GM12878 (cell line): ENCODE measurements at regions not wholly inside any gene's neighbourhood (a gene's known extent, or its start where the extent isn't known, plus 50 kb on each side); places are given as distances from the start of the nearest gene placed in this dataset.

Source experiments
- BHLHE40 ChIP-seq, 2 experiments: fragments of 450-650 bp in 1 of 2; IDR thresholded peaks; 2 replicates each; pipeline ENCODE4 v1.6.1; 2011 to 2017; ENCODE audit warnings: low read depth in 2 of 2, borderline replicate concordance in 1 of 2, improper control_type of control experiment in 1 of 2, low read length in 1 of 2, mild to moderate bottlenecking in 1 of 2
- CTCF ChIP-seq, 3 experiments: IDR thresholded peaks in 2 of 3; conservative IDR thresholded peaks in 1 of 3; 2 replicates each; pipeline ENCODE4 v1.5.1; 2011; ENCODE audit warnings: low read depth in 3 of 3, low read length in 3 of 3, mild to moderate bottlenecking in 3 of 3, control low read depth in 2 of 3, moderate library complexity in 2 of 3, inconsistent platforms in 1 of 3, mixed read lengths in 1 of 3; ENCODE audit not compliant: control insufficient read depth in 2 of 3, insufficient read depth in 1 of 3; ENCODE audit errors: extremely low read depth in 1 of 3
- JUNB ChIP-seq: IDR thresholded peaks from 2 replicates; pipeline ENCODE4 v1.6.1; 2016; ENCODE audit warnings: antibody characterized with exemption, mild to moderate bottlenecking
- MAX ChIP-seq: IDR thresholded peaks from 2 replicates; pipeline ENCODE4 v1.6.1; 2012; ENCODE audit warnings: low read depth, low read length, improper control_type of control experiment
- SP1 ChIP-seq: IDR thresholded peaks from one replicate; pipeline ENCODE4 v1.6.1; 2011; ENCODE audit warnings: low read depth, low read length
- SREBF1 ChIP-seq: IDR thresholded peaks from 2 replicates; pipeline ENCODE4 v1.6.1; 2012; ENCODE audit warnings: mild to moderate bottlenecking, low read length
- TCF3 ChIP-seq: IDR thresholded peaks from 2 replicates; pipeline ENCODE4 v1.6.1; 2012; ENCODE audit warnings: low read depth, mild to moderate bottlenecking, low read length, borderline replicate concordance; ENCODE audit not compliant: insufficient read depth

- no peak for TF ChIP-seq SREBF1
- TF ChIP-seq MAX, result no peak
- no peak for TF ChIP-seq SP1
- no peak for TF ChIP-seq JUNB
- no peak for TF ChIP-seq BHLHE40 (IDR thresholded peaks at IDR 0.05; ENCODE audit: borderline replicate concordance in 1 of 2, low read depth in 2 of 2, low read length in 1 of 2)
- TF ChIP-seq CTCF (IDR thresholded peaks at IDR 0.05 in 2 of 3, conservative IDR thresholded peaks at IDR 0.05 in 1 of 3; ENCODE audit: control insufficient read depth in 2 of 3, extremely low read depth in 1 of 3, insufficient read depth in 1 of 3, low read depth in 3 of 3, low read length in 3 of 3), result no peak
- TF ChIP-seq TCF3, result no peak
These were observed 70.1 kb downstream of the DMP1 start for GRCh38 chr4:87720094-87720691.
